T47D (cell line): ENCODE measurements at regions not wholly inside any gene's neighbourhood (a gene's known extent, or its start where the extent isn't known, plus 50 kb on each side); places are given as distances from the start of the nearest gene placed in this dataset.

Experiments
- DNase-seq, 2 experiments: peaks; one replicate each; pipeline versions ENCODE4 v3.0.0 to v3.0.0-alpha.2; 2011 to 2012; ENCODE audit warnings: low read depth in 1 of 2, low spot score in 1 of 2
- JUND ChIP-seq: IDR thresholded peaks from 2 replicates; pipeline ENCODE4 v1.6.1; 2012; ENCODE audit warnings: low read depth
- in situ Hi-C: cut with HindIII; loops from 2 replicates; pipeline ENCODE4 v1.10.0; 2016; ENCODE audit warnings: low sequenced_read_pairs, low pct_unique_long_range_greater_than_20kb

DNA sequence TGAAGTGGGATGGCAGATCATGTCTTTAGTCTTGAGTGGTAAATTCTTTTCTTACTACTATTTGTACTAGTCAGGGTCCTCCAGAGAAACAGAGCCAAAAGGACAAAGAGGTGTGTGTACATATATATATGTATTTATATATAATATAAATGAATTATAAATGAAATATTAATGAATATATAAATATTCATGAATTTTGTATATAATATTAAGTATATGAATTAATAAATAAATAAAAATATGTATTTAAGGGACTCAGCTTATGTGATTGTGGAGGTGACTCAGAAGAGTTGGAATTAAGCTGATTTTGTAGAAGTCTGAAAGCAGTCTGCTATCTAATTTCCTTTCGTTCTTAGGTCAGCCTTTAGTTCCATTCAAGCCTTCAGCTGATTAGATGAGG lies 265.3 kb upstream of the MMS22L start:
- in situ Hi-C loops: no loop called here
- DNase-seq: no peak
- TF ChIP-seq JUND: no peak

GRCh38 chr6:97557355-97557754 lies 274.3 kb upstream of the MMS22L start:
- DNase-seq: no peak
- in situ Hi-C loops: no loop called here
- no peak for TF ChIP-seq JUND

- no peak for TF ChIP-seq JUND
- DNase-seq: no peak
- in situ Hi-C loops: no loop called here
These were observed 280.5 kb upstream of the MMS22L start for GRCh38 chr6:97563529-97563928.

DNA sequence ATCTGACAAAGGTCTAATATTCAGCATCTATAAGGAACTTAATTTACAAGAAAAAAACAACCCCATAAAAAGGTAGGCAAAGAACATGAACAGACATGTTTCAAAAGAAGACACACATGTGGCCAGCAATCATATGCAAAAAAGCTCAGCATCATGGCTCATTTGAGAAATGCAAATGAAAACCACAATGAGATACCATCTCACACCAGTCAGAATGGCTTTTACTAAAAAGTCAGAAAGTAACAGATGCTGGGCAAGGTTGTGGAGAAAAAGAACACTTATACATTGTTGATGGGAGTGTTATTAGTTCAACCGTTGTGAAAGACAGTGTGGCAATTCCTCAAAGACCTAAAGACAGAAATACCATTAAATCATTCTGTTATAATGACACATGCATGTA lies 289.9 kb upstream of the MMS22L start:
- TF ChIP-seq JUND: no peak
- in situ Hi-C loops: no loop called here
- no peak for DNase-seq

DNA sequence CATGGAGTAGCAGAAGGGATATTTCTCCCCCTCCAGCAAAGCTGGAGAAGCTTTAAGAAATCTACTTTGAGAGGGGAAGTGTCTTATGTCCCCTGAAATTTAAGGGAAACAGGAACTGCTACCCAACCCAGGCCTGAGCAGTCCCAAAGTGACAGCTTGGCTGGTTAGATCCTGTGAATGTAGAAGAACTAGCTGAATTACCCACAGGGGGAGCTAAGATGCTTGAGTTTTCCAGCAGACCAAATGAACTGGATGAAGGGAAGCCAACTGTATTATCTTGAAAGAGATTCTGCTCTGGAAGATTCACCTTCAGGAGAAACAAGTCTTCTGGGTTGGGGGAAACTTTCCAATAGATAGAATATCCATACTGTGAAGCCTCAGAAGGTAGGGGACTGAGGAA lies 303.3 kb upstream of the MMS22L start:
- TF ChIP-seq JUND: no peak
- DNase-seq: peak in 1 of 2 experiments; percentile 33
- in situ Hi-C loops: no loop called here

GRCh38 chr6:97591955-97592354 lies 308.9 kb upstream of the MMS22L start:
- no peak for DNase-seq
- no peak for TF ChIP-seq JUND
- in situ Hi-C loops: no loop called here

DNA sequence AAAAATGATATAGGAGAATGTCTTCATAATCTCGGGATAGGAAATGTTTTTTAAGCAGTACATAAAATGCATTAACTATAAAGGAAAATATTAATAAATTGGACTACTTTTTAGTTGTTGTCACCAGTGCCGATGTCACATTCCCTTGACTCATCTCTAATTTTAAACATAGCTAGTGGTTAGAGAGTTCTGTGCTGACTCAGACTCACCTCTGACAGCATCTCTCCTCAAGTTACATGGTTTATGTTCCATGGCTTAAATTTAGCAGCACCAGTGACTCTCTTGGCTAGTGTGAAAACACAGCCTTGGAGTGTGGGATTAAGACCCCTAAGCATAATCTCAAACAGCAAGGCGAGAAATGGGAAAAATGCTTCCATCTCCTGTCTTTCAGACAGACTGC lies 311.8 kb upstream of the MMS22L start:
- no peak for TF ChIP-seq JUND
- no peak for DNase-seq
- in situ Hi-C loops: no loop called here

DNA sequence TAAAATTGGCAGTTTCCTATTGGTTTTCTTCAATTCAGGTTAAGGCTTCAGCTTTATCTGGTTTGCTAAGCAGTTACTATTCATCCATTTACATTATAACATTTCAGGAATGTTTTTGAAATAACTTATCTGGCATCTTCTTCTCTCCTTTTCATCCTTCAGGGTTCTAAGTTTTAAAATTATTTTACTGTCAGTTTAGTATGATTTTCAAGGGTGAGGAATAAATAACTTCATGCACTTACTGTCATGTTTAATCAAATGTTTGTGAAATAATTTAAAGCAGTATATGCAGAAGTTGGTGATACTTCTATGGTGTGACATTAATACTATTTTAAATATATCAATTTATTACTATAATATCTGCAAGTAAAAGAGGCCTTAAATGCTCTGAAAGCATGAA lies 338.1 kb upstream of the MMS22L start:
- TF ChIP-seq JUND: no peak

DNA sequence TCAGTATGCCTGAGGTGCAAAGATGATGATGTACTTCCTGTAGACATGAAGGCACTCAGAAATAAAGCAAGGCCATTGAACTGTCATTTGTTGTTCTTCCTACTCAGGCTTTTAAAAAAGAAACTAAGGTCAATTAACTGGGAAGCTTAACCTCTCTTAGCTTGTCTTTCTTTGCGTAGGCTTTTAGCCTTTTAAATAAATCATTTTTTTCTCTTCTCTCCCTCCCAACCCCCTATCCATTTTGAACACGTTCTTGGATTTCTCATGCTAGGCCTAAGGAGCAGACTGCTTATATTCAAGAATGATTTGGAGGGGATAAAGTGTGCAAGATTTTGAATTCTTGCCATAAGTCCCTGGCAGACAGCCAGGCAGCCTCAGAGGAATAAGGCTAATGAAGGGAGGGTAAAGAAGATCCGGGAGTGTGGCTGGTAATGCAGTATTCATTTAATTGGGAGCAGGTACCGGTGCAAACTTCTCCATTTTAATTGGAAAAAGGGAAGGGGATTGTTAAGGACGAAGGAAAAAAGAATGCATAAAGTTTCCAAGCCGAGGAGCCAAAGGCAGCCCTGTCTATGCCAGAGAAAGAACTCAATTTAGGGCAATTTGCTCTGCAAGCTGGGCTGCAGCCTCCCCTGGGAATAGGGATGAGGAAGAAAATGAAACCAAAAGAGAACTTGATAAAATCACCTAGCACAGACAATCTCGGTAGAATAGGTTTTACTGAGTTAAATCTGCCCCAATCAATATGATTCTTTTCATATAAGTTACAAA lies 343.8 kb upstream of the MMS22L start:
- no peak for TF ChIP-seq JUND
- in situ Hi-C loops: no loop called here
- peak in 1 of 2 experiments; percentile 0 for DNase-seq

More for the DNA sequence above, 338.1 kb upstream of the MMS22L start:
- in situ Hi-C loops: no loop called here
- no peak for DNase-seq

DNA sequence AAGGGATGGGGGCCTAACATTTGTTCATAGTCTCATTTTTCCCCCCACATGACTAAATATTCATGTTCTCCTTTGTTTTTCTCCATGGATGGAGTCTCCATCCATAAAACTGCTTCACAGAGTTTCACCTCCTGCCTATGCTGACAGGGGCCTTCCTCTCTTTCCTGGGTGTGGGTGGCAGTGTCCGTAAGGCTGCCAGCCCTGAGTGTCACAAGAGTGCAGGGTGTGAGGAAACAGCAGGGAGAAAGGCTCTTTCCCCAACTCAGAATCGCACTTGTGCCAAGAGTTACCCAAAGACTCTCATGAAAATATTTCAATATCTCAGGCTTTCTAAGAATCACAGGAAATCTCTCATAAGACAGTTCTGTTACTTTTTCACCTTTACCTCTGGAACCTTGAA lies 346.2 kb upstream of the MMS22L start:
- no peak for DNase-seq
- no peak for TF ChIP-seq JUND
- in situ Hi-C loops: no loop called here

GRCh38 chr6:97630604-97631003 lies 347.6 kb upstream of the MMS22L start:
- DNase-seq: no peak
- TF ChIP-seq JUND: no peak
- in situ Hi-C loops: no loop called here

- TF ChIP-seq JUND: no peak
- DNase-seq: no peak
- in situ Hi-C loops: no loop called here
These were observed 349.3 kb upstream of the MMS22L start for GRCh38 chr6:97632341-97632740.

GRCh38 chr6:97639702-97640101 lies 356.7 kb upstream of the MMS22L start:
- no peak for TF ChIP-seq JUND
- DNase-seq: no peak
- in situ Hi-C loops: no loop called here

DNA sequence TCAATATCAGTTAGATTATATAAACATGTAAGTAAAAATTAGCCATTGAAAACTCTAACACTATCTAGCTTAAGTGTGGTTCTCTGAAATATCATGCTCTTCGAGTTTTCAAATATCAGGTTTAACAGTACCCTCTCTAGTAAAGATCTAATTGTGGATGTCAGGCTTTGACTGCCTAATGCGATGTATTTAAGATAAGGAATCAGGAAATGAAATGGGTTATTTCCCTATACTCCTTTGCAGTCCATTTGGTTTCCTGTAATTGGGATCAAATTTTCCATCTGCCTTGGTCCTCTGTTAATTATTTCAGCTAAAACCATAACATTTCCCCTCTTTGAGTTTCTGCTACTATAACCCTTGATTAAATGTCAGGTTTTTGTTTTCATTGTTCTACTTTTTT lies 361.3 kb upstream of the MMS22L start:
- in situ Hi-C loops: no loop called here
- no peak for TF ChIP-seq JUND
- no peak for DNase-seq

- TF ChIP-seq JUND: no peak
- DNase-seq: no peak
- in situ Hi-C loops: no loop called here
These were observed 362.7 kb upstream of the MMS22L start for GRCh38 chr6:97645757-97646156.
